Type B pancreatic cell (in vitro differentiated cells): ENCODE measurements at regions not wholly inside any gene's neighbourhood (a gene's known extent, or its start where the extent isn't known, plus 50 kb on each side); places are given as distances from the start of the nearest gene placed in this dataset.

Experiments used
- DNase-seq: peaks from one replicate; pipeline ENCODE4 v3.0.0; 2021; ENCODE audit warnings: mixed read lengths; ENCODE audit not compliant: unreplicated experiment; ENCODE audit errors: extremely low spot score
- H3K27ac Mint-ChIP-seq: 2 replicates; pipeline ENCODE4 v1.8.0; 2021; ENCODE audit warnings: mild to moderate bottlenecking, mixed read lengths
- H3K27me3 Mint-ChIP-seq: 2 replicates; pipeline ENCODE4 v1.8.0; 2021; ENCODE audit warnings: mixed read lengths
- H3K36me3 Mint-ChIP-seq: 2 replicates; pipeline ENCODE4 v1.8.0; 2021; ENCODE audit warnings: mixed read lengths
- H3K4me1 Mint-ChIP-seq: one replicate; pipeline ENCODE4 v1.8.0; 2021; ENCODE audit warnings: mixed read lengths; ENCODE audit not compliant: unreplicated experiment
- H3K4me3 Mint-ChIP-seq: 2 replicates; pipeline ENCODE4 v1.8.0; 2021; ENCODE audit warnings: mild to moderate bottlenecking, mixed read lengths
- H3K9me3 Mint-ChIP-seq: 2 replicates; pipeline ENCODE4 v1.8.0; 2021; ENCODE audit warnings: mixed read lengths
- CTCF ChIP-seq: fragments of 200-600 bp; sonication (generic); conservative IDR thresholded peaks from 2 replicates; pipeline ENCODE4 v1.5.0; 2021; ENCODE audit warnings: antibody characterized with exemption, mild to moderate bottlenecking

GRCh38 chr16:79434771-79435170 lies 165.8 kb downstream of the MAF start:
- H3K36me3 Mint-ChIP-seq, result no peaks in the 10 kb centered on the region
- no peaks in the 10 kb centered on the region for H3K9me3 Mint-ChIP-seq
- H3K27me3 Mint-ChIP-seq, result peaks cover 17% of the 10 kb centered on the region
- TF ChIP-seq CTCF, result no peak
- peaks cover 29% of the 10 kb centered on the region for H3K4me1 Mint-ChIP-seq
- DNase-seq, result no peak
- H3K27ac Mint-ChIP-seq, result no peak overlapping the region
- H3K4me3 Mint-ChIP-seq, result no peak overlapping the region

- Mint-ChIP-seq H3K36me3 (no peaks in the 10 kb centered on the region), H3K4me1 (peaks cover 29% of the 10 kb centered on the region), H3K27ac (no peak overlapping the region)
These were observed 166.4 kb downstream of the MAF start for GRCh38 chr16:79434092-79434491.

GRCh38 chr16:79431923-79432322 lies 168.6 kb downstream of the MAF start:
- no peak for DNase-seq
- H3K4me1 Mint-ChIP-seq, result peaks cover 11% of the 10 kb centered on the region
- H3K27ac Mint-ChIP-seq, result no peak overlapping the region
- peaks cover 10% of the 10 kb centered on the region for H3K27me3 Mint-ChIP-seq
- H3K9me3 Mint-ChIP-seq, result no peaks in the 10 kb centered on the region
- H3K4me3 Mint-ChIP-seq, result no peak overlapping the region
- no peaks in the 10 kb centered on the region for H3K36me3 Mint-ChIP-seq
- no peak for TF ChIP-seq CTCF

More at GRCh38 chr16:79434092-79434491, 166.4 kb downstream of the MAF start:
- Mint-ChIP-seq H3K9me3 (no peaks in the 10 kb centered on the region), H3K4me3 (no peak overlapping the region), H3K27me3 (peaks cover 18% of the 10 kb centered on the region)
- DNase-seq, result no peak
- no peak for TF ChIP-seq CTCF

GRCh38 chr16:79430191-79430678 lies 170.3 kb downstream of the MAF start:
- TF ChIP-seq CTCF, result no peak
- Mint-ChIP-seq H3K27me3 (peaks cover 12% of the 10 kb centered on the region), H3K36me3 (no peaks in the 10 kb centered on the region), H3K4me3 (no peak overlapping the region), H3K9me3 (no peaks in the 10 kb centered on the region), H3K4me1 (peaks cover 5% of the 10 kb centered on the region), H3K27ac (no peak overlapping the region)
- DNase-seq, result no peak

- DNase-seq, result no peak
- peaks cover 12% of the 10 kb centered on the region for H3K27me3 Mint-ChIP-seq
- no peaks in the 10 kb centered on the region for H3K36me3 Mint-ChIP-seq
- TF ChIP-seq CTCF, result no peak
- no peak overlapping the region for H3K4me3 Mint-ChIP-seq
- H3K9me3 Mint-ChIP-seq, result no peaks in the 10 kb centered on the region
- H3K27ac Mint-ChIP-seq, result no peak overlapping the region
- H3K4me1 Mint-ChIP-seq, result peaks cover 5% of the 10 kb centered on the region
These were observed 171.0 kb downstream of the MAF start for GRCh38 chr16:79429381-79430190.
